GM10266 (cell line): ENCODE measurements at regions not wholly inside any gene's neighbourhood (a gene's known extent, or its start where the extent isn't known, plus 50 kb on each side); places are given as distances from the start of the nearest gene placed in this dataset.

Experiments used
- DNase-seq: peaks from one replicate; pipeline ENCODE4 v3.0.0; 2012; ENCODE audit errors: extremely low spot score
- TF ChIP-seq, protein P1 (sequence below): IDR thresholded peaks from 2 replicates; pipeline ENCODE4 v1.5.1; 2012; ENCODE audit warnings: mild to moderate bottlenecking, low read depth; ENCODE audit not compliant: control insufficient read depth, insufficient read depth; ENCODE audit errors: missing control alignments

DNA sequence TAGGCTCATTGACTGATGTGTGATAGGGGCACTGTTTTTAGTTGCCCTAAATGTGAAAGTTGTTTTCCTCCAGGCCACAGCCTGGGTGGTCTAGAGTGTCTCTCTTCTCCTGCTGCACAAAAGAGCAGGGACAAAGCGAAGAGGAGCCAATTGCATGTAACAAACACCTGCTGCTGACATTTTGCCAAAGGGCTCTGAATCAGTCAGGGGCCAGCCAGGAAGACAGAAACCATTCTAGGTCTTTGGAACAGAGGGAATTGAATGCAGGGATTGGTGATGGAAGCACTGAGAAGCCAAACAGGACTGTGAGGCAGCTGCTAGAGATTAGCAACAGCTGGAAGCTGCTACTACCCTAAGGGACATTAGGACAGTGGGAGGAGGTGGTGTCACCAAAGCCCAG lies 185.3 kb upstream of the POU3F1 start:
- TF ChIP-seq, protein P1, sequence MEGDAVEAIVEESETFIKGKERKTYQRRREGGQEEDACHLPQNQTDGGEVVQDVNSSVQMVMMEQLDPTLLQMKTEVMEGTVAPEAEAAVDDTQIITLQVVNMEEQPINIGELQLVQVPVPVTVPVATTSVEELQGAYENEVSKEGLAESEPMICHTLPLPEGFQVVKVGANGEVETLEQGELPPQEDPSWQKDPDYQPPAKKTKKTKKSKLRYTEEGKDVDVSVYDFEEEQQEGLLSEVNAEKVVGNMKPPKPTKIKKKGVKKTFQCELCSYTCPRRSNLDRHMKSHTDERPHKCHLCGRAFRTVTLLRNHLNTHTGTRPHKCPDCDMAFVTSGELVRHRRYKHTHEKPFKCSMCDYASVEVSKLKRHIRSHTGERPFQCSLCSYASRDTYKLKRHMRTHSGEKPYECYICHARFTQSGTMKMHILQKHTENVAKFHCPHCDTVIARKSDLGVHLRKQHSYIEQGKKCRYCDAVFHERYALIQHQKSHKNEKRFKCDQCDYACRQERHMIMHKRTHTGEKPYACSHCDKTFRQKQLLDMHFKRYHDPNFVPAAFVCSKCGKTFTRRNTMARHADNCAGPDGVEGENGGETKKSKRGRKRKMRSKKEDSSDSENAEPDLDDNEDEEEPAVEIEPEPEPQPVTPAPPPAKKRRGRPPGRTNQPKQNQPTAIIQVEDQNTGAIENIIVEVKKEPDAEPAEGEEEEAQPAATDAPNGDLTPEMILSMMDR = no peak
- DNase-seq = no peak

GRCh38 chr1:38228718-38229117 lies 182.1 kb upstream of the POU3F1 start:
- TF ChIP-seq, protein P1 = no peak
- DNase-seq = no peak

- TF ChIP-seq, protein P1 = no peak
- no peak for DNase-seq
Measured at GRCh38 chr1:38225745-38226144, 179.2 kb upstream of the POU3F1 start.

DNA sequence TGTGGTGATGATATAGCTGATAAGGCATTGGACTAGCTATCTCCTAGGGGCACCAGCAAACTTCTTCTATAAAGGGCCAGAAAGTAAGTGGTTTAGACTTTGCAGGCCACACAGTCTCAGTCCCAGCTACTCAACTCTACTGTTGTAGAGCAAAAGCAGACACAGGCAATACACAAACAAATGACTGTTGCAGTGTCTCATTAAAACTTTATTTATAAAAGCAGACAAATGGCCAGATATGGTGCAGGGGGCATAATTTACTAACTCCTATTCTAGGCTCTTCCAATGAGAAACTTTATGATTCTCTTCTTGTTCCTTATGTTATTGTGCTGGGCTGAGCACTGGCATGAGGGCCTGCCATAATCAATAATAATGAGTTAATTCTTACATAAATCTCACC lies 176.8 kb upstream of the POU3F1 start:
- DNase-seq = no peak
- TF ChIP-seq, protein P1 = no peak

- TF ChIP-seq, protein P1 = no peak
- no peak for DNase-seq
Measured at GRCh38 chr1:38222891-38223290, 176.3 kb upstream of the POU3F1 start.

- TF ChIP-seq, protein P1 = no peak
- no peak for DNase-seq
Measured at GRCh38 chr1:38221006-38221649, 174.5 kb upstream of the POU3F1 start.

DNA sequence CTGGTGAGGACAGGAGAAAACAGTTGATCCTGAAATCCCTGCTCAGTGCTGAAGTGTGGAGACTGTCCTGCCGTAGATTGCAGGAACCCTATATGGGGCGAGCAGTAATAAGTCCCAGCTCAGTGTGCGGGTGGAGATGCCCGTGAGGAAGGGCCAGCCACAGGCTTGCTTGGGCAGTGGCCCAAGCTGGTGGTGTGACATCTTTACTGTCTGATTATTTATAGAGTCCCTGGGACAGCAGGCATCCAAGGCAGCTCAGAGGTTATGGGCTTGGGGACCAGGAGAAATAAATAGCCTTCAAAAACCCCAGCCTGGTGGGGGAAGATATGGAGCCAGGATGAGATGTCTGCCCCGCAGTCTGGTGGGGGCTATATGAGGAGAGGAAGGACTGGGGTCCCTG lies 170.7 kb upstream of the POU3F1 start:
- TF ChIP-seq, protein P1 = no peak
- no peak for DNase-seq
